HL-60/S4 (cell line): ENCODE measurements at regions not wholly inside any gene's neighbourhood (a gene's known extent, or its start where the extent isn't known, plus 50 kb on each side); places are given as distances from the start of the nearest gene placed in this dataset.
"Not testable (repeated sequence)": the region's sequence is repeated elsewhere in the genome, so short reads cannot be mapped to it uniquely, and the experiment has no call there.

Experiments
- in situ Hi-C: fragments of 300-500 bp; cut with MboI; formaldehyde crosslinking; loops from 2 replicates; pipeline ENCODE4 v1.14.3; 2022; ENCODE audit warnings: low sequenced_read_pairs

DNA sequence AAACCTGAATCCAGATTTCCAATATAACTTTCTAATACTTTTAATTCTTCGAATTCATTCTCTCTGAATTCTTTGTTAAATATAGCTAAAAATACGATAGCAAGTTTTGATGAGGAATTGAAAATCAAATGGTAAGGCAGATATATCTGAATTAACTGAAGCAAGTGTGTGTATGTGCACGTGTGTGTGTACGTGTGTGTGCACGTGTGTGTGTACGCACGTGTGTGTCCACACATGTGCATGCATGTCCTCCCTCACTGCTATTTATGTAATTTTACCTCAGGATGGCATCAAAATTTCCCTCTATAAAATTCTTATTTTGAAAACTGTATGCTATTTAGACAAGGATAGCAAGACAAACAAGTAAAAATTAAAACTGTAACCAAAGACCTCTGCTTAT, 961.3 kb upstream of the CNTN5 start:
- in situ Hi-C loops: no loop called here

- in situ Hi-C loops: no loop called here
Observed at GRCh38 chr11:98060759-98061158, 960.0 kb upstream of the CNTN5 start.

DNA sequence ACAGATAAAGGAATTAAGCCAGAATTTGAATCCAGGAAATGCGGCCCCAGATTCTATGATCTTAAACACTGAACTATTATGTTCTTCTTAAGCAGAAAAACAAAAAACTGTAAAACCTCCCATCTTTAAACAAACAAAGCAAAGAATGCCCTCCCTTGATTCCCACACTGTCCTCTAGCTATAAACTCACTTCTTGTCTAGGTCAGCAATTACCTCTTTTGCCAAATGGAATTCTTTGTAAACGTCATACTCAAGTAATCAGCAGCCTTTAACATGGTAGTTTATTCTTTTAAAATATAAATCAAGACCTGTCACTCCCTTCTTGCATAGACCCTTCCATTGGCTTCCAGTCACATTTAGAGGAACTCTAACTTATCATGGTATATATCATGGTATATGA, 958.9 kb upstream of the CNTN5 start:
- in situ Hi-C loops: no loop called here

DNA sequence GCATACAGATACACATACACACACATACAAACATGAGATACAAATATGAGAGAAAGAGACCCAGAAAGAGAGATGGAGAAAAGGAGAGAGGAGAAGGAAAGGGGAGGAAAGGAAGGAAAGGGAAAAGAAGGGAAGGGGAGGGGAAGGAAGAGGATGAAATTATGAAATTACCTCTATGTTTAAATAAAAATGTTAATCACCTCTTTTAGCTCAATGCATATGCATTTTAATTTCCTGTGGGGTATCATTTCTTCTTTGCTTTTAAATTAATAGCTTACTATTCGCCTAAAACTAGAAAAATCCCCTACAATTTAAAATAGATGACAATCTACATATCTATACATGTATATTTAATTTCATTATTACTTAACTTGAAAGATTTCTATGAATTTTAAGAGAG, 958.0 kb upstream of the CNTN5 start:
- in situ Hi-C loops: no loop called here

DNA sequence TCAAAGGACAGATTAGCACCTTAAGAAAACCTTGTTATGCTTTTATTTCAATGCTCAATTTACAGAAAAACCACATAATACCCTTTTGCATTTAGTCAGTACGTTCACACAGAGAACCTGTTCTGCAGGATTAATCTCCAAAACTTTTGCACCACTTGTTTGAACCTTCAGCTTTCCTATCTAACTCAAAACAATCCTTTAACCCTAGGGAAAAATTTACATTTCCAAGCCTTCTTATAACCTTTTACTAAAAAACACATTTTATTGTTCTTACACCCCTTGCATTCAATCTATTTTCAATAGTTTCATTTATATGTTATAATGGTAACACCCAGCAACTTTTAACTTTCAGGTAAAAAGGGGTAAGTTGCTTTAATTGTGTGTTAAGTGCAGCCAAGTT, 952.5 kb upstream of the CNTN5 start:
- in situ Hi-C loops: no loop called here

GRCh38 chr11:98069147-98069546, 951.6 kb upstream of the CNTN5 start:
- in situ Hi-C loops: not testable (repeated sequence)

DNA sequence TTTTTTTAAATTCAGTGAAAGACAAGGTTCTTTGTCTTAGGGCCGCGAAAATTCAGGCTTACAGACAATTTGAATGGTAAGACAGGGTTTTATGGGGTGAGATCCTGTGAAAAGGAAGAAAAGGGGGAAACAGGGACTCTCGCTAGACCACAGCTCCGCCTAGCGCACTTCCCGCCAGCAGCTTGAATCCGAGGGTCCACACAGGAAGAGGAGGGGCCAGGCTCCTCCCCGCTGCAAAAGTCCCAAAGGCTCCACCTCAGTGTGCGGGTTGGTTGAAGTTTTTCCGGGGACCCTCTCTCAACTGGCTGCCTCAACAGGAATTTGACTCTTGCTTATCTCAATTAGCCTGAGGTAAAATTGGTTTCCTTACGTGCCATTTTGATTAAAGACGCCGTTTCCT, 950.9 kb upstream of the CNTN5 start:
- in situ Hi-C loops: no loop called here

GRCh38 chr11:98090861-98091505, 929.8 kb upstream of the CNTN5 start:
- in situ Hi-C loops: no loop called here

DNA sequence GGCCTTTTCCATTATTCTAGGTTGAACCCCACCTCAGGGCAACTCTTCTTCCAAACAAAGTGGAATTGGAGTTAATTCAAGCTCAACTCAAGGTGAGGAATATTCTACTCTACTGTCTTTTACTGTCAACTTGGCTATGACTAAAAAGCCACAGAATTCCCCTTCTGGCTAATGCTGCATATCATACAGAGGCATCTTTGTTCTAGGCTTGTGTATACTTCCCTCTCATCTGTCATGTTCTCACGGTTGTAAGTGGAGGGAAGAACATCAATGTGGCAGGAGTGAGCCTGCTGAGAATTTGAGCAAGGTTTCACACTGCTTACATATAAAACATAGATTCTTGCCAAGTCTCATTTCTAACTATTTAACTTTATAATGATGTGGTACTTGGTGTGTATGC, 921.4 kb upstream of the CNTN5 start:
- in situ Hi-C loops: no loop called here

DNA sequence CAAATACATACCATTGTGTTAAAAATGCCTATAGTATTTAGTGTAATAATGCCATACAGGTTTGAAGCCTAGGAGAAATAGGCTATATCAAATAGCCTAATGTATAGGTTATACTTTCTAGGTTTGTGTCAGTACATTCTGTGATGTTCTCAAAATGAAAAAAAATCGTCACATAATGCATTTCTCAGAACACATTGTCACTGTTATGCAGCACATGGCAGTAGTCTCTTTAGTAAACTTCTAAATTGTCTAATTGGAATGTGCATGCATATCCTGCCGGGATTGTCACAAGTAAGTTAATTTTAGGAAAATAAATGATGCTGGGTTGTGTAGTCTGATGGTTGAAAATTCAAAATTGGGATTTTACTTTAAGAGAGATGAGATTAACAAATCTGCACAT, 920.1 kb upstream of the CNTN5 start:
- in situ Hi-C loops: no loop called here

- in situ Hi-C loops: no loop called here
Observed at GRCh38 chr11:98101329-98101728, 919.4 kb upstream of the CNTN5 start.

DNA sequence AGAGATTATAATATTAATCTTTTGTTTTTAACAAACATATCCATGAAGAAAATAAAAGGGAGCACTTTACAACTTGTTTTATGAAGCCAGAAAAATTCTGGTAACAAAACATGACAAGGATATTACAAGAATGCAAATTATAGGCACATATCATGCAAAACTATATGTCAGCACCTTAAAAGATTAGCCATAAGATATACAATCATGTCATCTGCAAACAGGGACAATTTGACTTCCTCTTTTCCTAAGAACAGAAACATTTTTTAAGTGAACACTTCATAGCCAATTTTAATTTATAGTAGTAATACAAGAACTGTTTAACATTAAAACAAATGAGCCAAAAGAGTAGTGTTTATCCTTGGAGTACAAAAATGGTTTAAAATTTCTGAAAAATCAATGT, 916.5 kb upstream of the CNTN5 start:
- in situ Hi-C loops: no loop called here

DNA sequence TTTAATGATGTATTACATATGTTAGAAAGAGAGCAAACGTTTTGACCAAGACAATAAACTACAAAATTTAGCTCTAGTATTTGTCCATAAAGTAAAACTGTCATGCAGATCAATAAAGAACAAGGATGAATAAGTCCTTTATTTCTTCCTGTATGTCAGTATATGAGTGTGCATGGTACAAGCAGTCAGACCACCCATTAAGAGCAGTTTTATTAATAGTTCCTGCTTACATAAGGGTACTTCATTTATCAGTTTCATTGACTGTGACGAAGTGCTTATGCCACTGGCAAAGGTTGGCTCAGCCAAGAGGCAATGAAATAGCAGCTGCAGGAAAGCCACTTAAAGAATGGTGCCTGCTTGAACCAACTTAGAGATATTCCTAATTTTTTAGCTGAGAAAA, 913.0 kb upstream of the CNTN5 start:
- in situ Hi-C loops: no loop called here

DNA sequence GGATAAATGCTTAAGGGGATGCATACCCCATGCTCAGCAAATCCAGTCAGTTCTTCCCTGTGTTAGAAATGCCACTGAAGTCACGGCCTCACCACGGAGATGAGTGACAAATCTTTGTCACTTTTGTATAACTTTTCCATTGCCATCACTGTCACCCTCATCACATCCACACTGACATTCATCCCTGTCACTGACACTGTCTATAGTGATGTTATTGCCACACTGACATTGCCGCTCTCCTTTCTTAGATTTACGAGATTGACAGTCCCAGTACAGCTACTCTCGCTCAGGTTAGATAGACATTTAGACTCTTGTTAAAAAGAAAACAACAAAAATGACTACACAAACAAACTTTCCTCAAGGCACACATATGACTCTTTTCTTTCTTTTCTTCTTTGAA, 910.7 kb upstream of the CNTN5 start:
- in situ Hi-C loops: no loop called here

DNA sequence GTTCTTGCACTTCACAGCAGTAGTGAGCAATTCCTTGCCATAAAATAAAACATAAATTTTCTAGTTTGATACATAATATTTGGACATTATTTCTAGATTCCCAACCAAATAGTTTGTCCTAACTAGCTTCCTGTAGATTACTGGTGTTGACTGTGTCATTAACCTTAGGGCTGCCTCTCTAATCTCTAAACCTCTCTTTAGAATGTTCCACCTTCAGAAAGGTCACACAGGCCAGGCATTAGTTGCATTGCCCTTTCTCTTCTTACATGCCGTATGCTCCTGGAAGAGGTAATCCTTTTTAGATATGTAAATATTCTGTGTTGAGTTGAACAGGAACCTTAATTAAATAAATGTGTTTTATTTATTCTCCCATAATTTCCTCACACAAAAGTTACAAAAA, 904.9 kb upstream of the CNTN5 start:
- in situ Hi-C loops: no loop called here

DNA sequence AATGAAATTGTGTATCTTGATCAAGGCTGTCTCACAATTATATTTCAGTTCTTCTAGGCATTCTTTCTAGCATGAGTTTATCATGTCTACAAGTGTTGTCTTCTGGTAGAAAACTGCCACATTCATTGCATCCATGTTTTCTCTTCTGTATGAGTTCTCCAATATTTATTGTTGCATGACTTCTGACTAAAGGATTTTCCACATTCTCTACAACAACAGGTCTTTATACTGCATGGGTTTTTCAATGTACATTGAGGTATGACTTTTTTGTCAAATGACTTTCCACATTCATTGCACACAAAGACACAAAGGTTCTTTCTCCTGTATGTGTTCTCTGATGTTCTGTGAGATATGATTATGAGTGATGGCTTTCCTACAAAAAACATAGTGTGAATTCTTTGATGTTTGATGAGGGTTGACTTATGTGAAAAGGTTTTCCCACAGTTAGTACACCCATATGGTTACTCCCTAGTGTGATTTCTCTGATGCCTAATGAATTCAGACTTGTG, 890.6 kb upstream of the CNTN5 start:
- in situ Hi-C loops: no loop called here

DNA sequence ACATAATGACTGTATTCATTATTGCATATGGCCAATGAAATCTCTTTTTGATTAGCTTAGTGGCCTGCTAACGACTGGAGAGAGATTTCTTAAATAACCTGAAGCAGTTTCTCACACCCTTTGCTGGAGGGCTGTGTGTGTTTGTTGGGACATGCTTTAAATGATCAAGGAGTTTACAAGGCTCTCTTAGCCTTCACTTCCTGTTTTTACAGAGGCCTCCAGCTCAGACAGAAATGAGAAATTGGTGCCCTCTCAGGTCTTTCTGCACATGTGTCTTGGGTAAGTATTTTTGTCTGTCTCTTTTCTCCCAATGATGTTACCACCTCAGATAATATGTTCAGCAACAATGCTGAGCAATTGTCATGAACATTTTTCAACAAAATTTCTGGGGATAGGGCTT, 884.4 kb upstream of the CNTN5 start:
- in situ Hi-C loops: no loop called here

DNA sequence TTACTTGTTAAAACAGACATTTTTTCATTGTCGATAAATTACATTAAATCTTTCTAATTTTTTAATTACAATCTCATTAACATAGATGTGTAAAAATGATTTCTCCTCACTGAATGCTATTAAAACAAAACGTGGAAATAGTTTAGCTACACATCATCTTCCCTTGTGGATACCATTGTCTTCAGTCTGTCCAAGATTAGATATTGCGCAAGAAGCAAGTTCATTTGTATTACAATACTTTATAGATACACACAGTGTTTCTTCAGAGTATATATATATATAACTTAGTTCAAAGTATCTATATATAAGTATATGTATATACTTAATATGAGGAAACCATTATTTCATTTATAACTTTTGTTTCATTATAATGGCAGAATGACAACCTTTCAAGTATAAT, 883.3 kb upstream of the CNTN5 start:
- in situ Hi-C loops: no loop called here

DNA sequence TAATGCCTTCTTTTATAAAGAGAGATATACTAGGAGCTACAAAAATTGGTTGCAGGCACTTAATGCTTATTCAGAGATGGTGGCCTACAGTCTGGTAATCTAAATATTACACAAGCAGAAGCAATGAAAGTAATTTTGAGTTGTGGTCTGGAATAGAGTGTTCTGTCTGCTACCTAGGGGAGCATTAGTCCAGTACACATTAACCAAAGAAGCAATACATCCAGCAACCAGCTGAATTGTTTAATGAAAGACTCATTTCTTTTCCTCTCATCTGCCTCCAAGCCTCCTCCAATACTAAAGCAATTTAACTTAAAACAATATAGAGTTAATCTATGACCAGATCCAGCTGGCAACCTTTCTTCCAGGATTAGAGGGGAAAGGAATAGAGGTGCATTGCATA, 877.1 kb upstream of the CNTN5 start:
- in situ Hi-C loops: no loop called here

DNA sequence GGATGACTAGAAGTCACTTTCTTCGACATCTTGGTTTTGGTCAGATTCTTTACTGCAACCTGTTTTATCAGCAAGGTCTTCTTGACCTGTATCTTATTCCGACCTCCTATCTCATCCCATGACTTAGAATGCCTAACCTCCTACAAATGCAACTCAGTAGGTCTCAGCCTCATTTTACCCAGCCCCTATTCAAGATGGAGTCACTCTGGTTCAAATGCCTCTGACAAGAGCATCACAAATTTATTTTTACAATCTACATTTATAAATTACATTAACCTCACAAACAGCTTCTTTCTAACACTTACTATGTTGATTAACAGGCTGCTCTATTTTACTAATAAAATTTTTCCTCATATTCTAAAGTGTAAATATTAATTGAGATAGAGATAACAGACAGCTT, 867.0 kb upstream of the CNTN5 start:
- in situ Hi-C loops: no loop called here

- in situ Hi-C loops: no loop called here
Observed at GRCh38 chr11:98155696-98156095, 865.1 kb upstream of the CNTN5 start.

DNA sequence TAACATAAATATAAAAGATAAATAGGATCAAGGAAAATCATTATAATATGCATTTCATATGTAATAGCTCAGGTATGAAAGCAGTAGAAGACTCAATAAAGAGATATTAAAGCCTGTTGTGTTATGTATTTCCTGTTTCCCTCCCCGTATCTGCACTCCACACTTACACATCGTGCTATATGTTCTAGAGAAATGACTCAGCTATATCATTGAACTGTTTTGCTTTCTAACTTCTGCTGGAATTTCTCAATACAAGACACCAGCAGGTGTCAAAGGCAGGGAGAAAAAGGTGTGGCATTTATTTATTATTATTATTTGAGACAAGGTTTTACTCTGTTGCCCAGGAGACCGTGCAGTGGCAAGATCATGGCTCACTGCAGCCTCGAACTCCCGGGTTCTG, 842.8 kb upstream of the CNTN5 start:
- in situ Hi-C loops: no loop called here

GRCh38 chr11:98180511-98180910, 840.2 kb upstream of the CNTN5 start:
- in situ Hi-C loops: no loop called here
